ENCODE measurements at regions not wholly inside any gene's neighbourhood (a gene's known extent, or its start where the extent isn't known, plus 50 kb on each side); places are given as distances from the start of the nearest gene placed in this dataset.

DNA sequence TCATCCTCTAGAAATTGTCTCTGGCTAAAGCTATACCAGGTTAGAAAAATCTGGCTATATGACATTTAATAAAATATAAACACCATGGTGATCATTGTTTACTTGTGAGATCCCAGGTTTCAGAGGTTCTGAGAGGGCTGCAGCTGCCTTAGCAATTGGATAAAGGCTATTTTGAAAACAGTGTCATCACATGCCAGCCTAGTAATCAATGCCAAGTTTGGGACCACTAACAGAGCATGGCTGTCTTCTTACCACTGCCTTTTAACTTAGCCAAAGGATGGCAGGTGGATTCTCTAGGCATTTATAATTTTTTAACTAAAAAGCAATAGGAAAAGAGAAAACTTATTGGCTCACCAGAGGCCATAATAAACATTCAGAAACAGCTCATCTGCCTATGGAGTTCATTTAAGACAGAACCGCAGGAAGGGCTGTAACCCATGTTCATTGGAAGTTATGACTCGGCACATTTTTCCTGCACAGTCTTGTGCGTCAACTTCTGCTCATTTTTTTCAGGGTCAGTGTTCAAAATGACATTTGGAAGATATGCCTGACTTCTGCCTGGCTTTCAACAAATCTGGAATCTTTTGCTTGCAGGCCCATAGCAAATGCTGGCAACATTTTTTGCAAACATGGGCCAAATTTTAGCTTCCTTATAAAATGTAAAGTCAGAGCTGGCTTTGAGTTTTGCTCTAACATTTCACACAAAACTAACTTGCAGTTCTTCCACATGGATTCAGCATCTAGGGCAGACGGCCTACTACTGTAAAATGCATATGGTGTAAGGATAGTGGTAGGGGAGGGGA, 476.0 kb upstream of the TBL1XR1 start:
- Histone ChIP-seq H3K4me3 (ENCODE audit: low read depth in 1 of 2, low read length in 2 of 2) (no peak overlapping the region), H3K9me3 (ENCODE audit: control insufficient read depth in 1 of 2, low read length in 2 of 2) (no peaks in the 10 kb centered on the region), H3K27ac (ENCODE audit: low read depth, low read length) (no peak overlapping the region), H3K9ac (ENCODE audit: low read depth in 1 of 2, low read length in 2 of 2) (no peak overlapping the region), H3K27me3 (ENCODE audit: control insufficient read depth in 1 of 2, insufficient read depth in 2 of 2, low read length in 2 of 2) (no peaks in the 10 kb centered on the region), H3K36me3 (ENCODE audit: control insufficient read depth in 1 of 2, insufficient read depth in 2 of 2, low read length in 2 of 2) (no peaks in the 10 kb centered on the region), H3K4me1 (ENCODE audit: control insufficient read depth in 1 of 2, insufficient read depth in 2 of 2, low read length in 2 of 2) (peaks cover 0 to 3% of the 10 kb centered on the region in 2 donors)

DNA sequence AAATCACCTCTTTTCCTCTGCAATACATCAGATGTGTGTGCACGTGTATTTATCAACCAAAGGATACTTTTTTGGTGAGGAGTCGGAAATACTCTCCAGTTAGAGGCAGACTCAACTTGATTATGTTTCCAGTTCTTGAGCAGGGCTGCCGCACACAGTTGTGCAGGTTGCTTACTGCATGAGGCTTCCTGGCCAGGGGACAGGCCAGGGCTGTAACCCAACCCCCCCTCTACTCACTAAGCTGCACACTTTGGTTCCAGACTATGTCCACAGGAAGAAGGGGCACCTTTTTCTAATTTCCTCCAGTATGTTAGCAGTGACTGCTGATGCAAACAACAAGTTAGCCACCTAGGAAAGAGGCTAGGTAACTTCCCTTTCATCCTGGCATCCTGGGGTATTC, 476.9 kb upstream of the TBL1XR1 start:
- Histone ChIP-seq H3K27me3 (ENCODE audit: control insufficient read depth in 1 of 2, insufficient read depth in 2 of 2, low read length in 2 of 2) (no peaks in the 10 kb centered on the region), H3K4me3 (ENCODE audit: low read depth in 1 of 2, low read length in 2 of 2) (no peak overlapping the region), H3K9ac (ENCODE audit: low read depth in 1 of 2, low read length in 2 of 2) (no peak overlapping the region), H3K9me3 (ENCODE audit: control insufficient read depth in 1 of 2, low read length in 2 of 2) (no peaks in the 10 kb centered on the region), H3K4me1 (ENCODE audit: control insufficient read depth in 1 of 2, insufficient read depth in 2 of 2, low read length in 2 of 2) (peaks cover 0 to 3% of the 10 kb centered on the region in 2 donors), H3K36me3 (ENCODE audit: control insufficient read depth in 1 of 2, insufficient read depth in 2 of 2, low read length in 2 of 2) (no peaks in the 10 kb centered on the region), H3K27ac (ENCODE audit: low read depth, low read length) (no peak overlapping the region)

DNA sequence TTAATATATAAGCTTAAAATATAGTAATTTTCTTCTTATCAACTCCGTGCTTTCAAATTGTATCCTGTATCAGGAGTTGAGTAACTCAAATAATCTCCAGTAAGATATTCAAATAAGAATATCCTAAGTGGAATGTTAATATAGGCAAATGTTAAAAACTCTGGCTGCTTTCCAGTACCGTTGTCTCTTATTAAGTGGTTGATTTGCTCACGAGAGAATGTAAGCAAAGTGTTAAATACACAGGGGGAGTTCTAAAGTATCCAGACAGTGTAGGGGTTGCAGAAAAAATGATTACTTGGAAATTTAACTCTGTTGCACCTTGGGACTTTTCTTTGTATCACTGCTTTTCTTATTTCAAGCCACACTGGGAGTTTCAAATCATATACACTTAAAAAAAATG, 478.9 kb upstream of the TBL1XR1 start:
- Histone ChIP-seq H3K27me3 (ENCODE audit: control insufficient read depth in 1 of 2, insufficient read depth in 2 of 2, low read length in 2 of 2) (no peaks in the 10 kb centered on the region), H3K27ac (ENCODE audit: low read depth, low read length) (no peak overlapping the region), H3K9me3 (ENCODE audit: control insufficient read depth in 1 of 2, low read length in 2 of 2) (no peaks in the 10 kb centered on the region), H3K9ac (ENCODE audit: low read depth in 1 of 2, low read length in 2 of 2) (no peak overlapping the region), H3K36me3 (ENCODE audit: control insufficient read depth in 1 of 2, insufficient read depth in 2 of 2, low read length in 2 of 2) (no peaks in the 10 kb centered on the region), H3K4me1 (ENCODE audit: control insufficient read depth in 1 of 2, insufficient read depth in 2 of 2, low read length in 2 of 2) (peaks cover 0 to 3% of the 10 kb centered on the region in 2 donors), H3K4me3 (ENCODE audit: low read depth in 1 of 2, low read length in 2 of 2) (no peak overlapping the region)

DNA sequence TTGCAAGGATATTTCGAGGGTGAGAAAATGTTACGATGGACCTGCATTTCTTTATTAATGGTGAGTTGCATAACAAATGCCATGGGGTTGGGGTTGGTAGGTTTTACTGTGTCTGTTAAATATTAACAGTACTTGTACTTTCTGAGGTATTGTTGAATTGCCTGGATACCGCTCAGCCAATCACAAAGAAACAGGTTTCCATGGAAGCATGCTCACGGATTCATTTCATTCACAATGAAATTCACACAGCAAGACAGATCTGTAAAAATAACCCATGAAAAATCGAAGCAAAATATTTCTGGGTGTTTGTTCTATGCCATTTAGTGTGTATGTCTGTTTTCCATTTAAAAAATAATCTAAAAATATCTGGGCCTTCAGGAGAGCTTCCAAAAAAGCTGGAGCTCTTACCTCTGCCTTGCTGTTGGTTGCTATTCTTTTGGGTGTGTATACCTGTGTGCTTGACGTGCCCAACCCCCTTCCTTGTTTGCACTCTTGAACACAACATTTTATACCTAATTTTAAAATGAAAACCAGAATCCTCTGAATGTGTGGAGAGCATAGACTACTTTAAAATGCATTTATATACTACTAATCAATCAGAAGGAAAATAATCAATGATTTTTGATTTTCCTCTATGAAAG, 479.8 kb upstream of the TBL1XR1 start:
- Histone ChIP-seq H3K9me3 (ENCODE audit: control insufficient read depth in 1 of 2, low read length in 2 of 2) (no peaks in the 10 kb centered on the region), H3K36me3 (ENCODE audit: control insufficient read depth in 1 of 2, insufficient read depth in 2 of 2, low read length in 2 of 2) (no peaks in the 10 kb centered on the region), H3K4me1 (ENCODE audit: control insufficient read depth in 1 of 2, insufficient read depth in 2 of 2, low read length in 2 of 2) (peaks cover 0 to 3% of the 10 kb centered on the region in 2 donors), H3K27ac (ENCODE audit: low read depth, low read length) (no peak overlapping the region), H3K9ac (ENCODE audit: low read depth in 1 of 2, low read length in 2 of 2) (no peak overlapping the region), H3K4me3 (ENCODE audit: low read depth in 1 of 2, low read length in 2 of 2) (no peak overlapping the region), H3K27me3 (ENCODE audit: control insufficient read depth in 1 of 2, insufficient read depth in 2 of 2, low read length in 2 of 2) (no peaks in the 10 kb centered on the region)

DNA sequence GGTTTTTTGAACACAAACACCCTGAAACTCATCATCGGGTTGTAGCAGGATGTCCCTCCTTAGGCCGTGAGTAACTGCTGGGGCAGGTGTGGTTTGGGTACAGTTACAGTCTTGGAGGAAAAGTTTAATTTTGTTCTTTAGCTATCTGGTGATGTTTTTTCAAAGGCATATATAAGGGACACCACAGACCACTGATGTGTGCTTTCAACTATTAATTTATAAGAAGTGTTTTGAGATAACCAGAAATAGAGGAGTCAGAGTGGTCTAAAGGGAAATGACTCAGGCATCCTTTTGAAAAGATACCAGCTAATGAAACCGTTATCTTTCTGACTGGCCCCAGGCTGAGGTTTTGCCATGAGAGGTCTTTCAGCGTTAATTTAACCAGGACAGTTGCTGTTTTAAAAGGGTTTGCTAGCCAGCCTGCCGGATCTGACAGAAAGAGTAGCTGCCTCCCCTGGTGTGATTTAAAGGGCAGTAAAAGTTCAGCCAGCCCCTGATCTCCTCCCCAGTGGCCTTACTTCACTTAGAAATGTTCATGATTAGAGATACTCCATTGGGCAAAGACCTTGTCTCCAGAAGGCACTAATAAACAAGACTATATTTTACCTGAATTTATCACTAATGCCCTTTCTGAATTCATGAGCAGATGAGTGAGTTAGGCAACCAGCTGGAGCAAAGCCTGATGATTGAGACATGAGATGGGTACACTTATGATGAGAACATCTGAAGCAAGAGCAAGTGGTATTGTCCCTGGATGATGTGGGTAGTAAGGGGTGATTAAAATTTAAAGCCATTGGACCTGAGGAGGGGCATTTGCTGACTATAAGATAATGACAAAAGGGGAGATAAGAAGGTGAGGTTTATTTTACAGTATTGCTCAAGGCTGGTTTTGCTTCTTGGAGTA, 482.5 kb upstream of the TBL1XR1 start:
- Histone ChIP-seq H3K9ac (ENCODE audit: low read depth in 1 of 2, low read length in 2 of 2) (no peak overlapping the region), H3K36me3 (ENCODE audit: control insufficient read depth in 1 of 2, insufficient read depth in 2 of 2, low read length in 2 of 2) (no peaks in the 10 kb centered on the region), H3K9me3 (ENCODE audit: control insufficient read depth in 1 of 2, low read length in 2 of 2) (no peaks in the 10 kb centered on the region), H3K4me3 (ENCODE audit: low read depth in 1 of 2, low read length in 2 of 2) (no peak overlapping the region), H3K27me3 (ENCODE audit: control insufficient read depth in 1 of 2, insufficient read depth in 2 of 2, low read length in 2 of 2) (no peaks in the 10 kb centered on the region), H3K27ac (ENCODE audit: low read depth, low read length) (no peak overlapping the region), H3K4me1 (ENCODE audit: control insufficient read depth in 1 of 2, insufficient read depth in 2 of 2, low read length in 2 of 2) (no peaks in the 10 kb centered on the region)

DNA sequence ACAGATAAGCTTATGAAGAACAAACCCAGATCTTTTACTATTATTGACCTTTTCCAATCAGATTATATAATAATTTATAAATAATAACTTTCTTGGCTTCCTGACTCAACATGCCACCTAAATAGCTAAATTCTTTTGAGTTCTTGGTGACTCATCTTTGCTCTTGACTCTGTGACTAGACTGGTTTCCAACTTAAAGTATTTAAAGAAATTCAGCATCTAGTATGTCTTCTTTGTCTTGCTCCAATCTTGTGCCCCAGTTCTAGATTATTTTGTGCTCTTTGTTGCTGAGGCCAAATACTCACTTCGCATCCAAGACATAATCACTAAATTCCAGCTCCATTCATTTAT, 483.2 kb upstream of the TBL1XR1 start:
- no peaks in the 10 kb centered on the region for H3K36me3 ChIP-seq (ENCODE audit: control insufficient read depth in 1 of 2, insufficient read depth in 2 of 2, low read length in 2 of 2)
- no peaks in the 10 kb centered on the region for H3K9me3 ChIP-seq (ENCODE audit: control insufficient read depth in 1 of 2, low read length in 2 of 2)
- H3K4me3 ChIP-seq (ENCODE audit: low read depth in 1 of 2, low read length in 2 of 2) = no peak overlapping the region
- H3K4me1 ChIP-seq (ENCODE audit: control insufficient read depth in 1 of 2, insufficient read depth in 2 of 2, low read length in 2 of 2) = no peaks in the 10 kb centered on the region
- H3K9ac ChIP-seq (ENCODE audit: low read depth in 1 of 2, low read length in 2 of 2) = no peak overlapping the region
- no peaks in the 10 kb centered on the region for H3K27me3 ChIP-seq (ENCODE audit: control insufficient read depth in 1 of 2, insufficient read depth in 2 of 2, low read length in 2 of 2)
- H3K27ac ChIP-seq (ENCODE audit: low read depth, low read length) = no peak overlapping the region

DNA sequence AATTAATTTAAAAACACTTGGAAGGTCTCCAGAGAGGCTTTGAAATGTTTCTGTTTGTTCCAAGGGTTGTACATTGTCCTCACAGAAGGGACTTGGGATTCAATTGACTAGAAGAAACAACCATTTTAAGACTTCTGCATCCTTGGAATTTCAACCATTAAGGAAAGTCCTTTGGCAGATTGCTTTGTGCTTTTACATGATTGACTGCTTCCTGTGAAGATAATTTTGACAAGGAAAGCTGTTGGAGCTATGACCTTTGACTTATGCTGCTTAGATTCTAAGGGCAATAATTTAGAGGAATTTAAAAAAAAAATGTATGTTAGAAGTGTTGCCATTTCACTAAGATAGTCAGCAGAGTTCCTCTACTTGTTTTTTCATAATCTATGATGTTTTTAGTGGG, 483.9 kb upstream of the TBL1XR1 start:
- Histone ChIP-seq H3K9ac (ENCODE audit: low read depth in 1 of 2, low read length in 2 of 2) (no peak overlapping the region), H3K4me1 (ENCODE audit: control insufficient read depth in 1 of 2, insufficient read depth in 2 of 2, low read length in 2 of 2) (no peaks in the 10 kb centered on the region), H3K27me3 (ENCODE audit: control insufficient read depth in 1 of 2, insufficient read depth in 2 of 2, low read length in 2 of 2) (no peaks in the 10 kb centered on the region), H3K4me3 (ENCODE audit: low read depth in 1 of 2, low read length in 2 of 2) (no peak overlapping the region), H3K27ac (ENCODE audit: low read depth, low read length) (no peak overlapping the region), H3K9me3 (ENCODE audit: control insufficient read depth in 1 of 2, low read length in 2 of 2) (no peaks in the 10 kb centered on the region), H3K36me3 (ENCODE audit: control insufficient read depth in 1 of 2, insufficient read depth in 2 of 2, low read length in 2 of 2) (no peaks in the 10 kb centered on the region)

DNA sequence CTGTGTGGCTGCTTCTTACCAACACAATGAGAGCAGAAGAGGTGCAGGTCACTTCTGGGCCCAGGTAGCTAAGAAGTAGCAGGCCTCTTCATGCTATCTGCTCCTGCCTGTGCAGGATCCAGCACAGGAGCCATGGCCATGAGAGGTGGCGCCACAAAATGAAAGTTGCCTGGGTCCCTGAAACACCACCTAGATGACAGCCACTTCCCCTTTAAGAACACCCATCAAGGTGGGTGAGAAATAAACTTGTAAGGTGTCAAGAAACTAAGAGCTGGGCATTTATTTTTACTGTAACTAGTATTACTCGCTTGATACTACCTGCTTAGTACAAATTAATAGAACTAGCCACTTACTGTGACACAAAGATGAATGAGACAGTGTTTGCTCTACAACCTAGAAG, 484.6 kb upstream of the TBL1XR1 start:
- Histone ChIP-seq H3K27me3 (ENCODE audit: control insufficient read depth in 1 of 2, insufficient read depth in 2 of 2, low read length in 2 of 2) (no peaks in the 10 kb centered on the region), H3K27ac (ENCODE audit: low read depth, low read length) (no peak overlapping the region)

DNA sequence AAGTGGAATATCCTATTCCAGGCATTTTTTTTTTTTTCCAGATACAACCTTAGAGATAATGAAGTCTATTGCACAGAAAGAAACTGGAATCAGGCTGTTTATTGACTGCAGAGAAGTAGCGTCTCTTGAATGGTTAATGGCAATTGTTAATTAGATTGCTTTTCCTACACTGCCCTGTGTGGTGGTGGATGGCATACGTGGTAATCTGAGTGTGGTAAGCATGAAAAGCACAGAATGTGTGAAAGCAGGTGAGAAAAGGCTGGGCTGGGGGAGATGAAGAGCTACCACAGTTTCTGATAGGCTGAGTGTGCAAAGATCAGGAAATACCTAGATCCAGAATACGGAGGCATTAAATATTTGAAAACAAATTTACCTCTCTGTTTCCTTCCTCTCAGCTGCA, 486.3 kb upstream of the TBL1XR1 start:
- Histone ChIP-seq H3K4me3 (ENCODE audit: low read depth in 1 of 2, low read length in 2 of 2) (no peak overlapping the region), H3K9me3 (ENCODE audit: control insufficient read depth in 1 of 2, low read length in 2 of 2) (no peaks in the 10 kb centered on the region), H3K36me3 (ENCODE audit: control insufficient read depth in 1 of 2, insufficient read depth in 2 of 2, low read length in 2 of 2) (no peaks in the 10 kb centered on the region), H3K27me3 (ENCODE audit: control insufficient read depth in 1 of 2, insufficient read depth in 2 of 2, low read length in 2 of 2) (no peaks in the 10 kb centered on the region), H3K9ac (ENCODE audit: low read depth in 1 of 2, low read length in 2 of 2) (no peak overlapping the region), H3K27ac (ENCODE audit: low read depth, low read length) (no peak overlapping the region), H3K4me1 (ENCODE audit: control insufficient read depth in 1 of 2, insufficient read depth in 2 of 2, low read length in 2 of 2) (no peaks in the 10 kb centered on the region)

More for the DNA sequence above, 484.6 kb upstream of the TBL1XR1 start:
- Histone ChIP-seq H3K9ac (ENCODE audit: low read depth in 1 of 2, low read length in 2 of 2) (no peak overlapping the region), H3K4me1 (ENCODE audit: control insufficient read depth in 1 of 2, insufficient read depth in 2 of 2, low read length in 2 of 2) (no peaks in the 10 kb centered on the region), H3K4me3 (ENCODE audit: low read depth in 1 of 2, low read length in 2 of 2) (no peak overlapping the region), H3K36me3 (ENCODE audit: control insufficient read depth in 1 of 2, insufficient read depth in 2 of 2, low read length in 2 of 2) (no peaks in the 10 kb centered on the region), H3K9me3 (ENCODE audit: control insufficient read depth in 1 of 2, low read length in 2 of 2) (no peaks in the 10 kb centered on the region)

DNA sequence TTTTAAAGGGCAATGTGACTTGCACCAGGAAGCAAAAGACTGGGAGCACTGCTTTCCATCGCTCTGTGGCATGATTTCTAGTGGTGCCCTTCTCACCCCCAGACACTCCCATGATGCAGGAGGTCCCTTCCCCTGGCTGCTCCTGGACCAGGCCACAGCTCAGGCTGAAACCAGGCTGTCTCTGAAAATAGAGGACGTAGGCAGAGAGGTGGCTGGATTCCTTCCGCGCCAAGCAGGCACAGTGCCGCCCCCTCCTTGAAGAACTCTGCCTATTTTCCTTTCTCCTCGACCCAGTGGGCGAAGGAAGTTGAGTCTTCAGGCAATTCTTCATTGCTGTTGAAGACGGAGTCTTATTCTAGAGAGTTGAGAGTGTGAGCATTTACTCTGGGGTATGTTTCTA, 489.4 kb upstream of the TBL1XR1 start:
- Histone ChIP-seq H3K4me1 (ENCODE audit: control insufficient read depth in 1 of 2, insufficient read depth in 2 of 2, low read length in 2 of 2) (no peaks in the 10 kb centered on the region), H3K36me3 (ENCODE audit: control insufficient read depth in 1 of 2, insufficient read depth in 2 of 2, low read length in 2 of 2) (no peaks in the 10 kb centered on the region), H3K27me3 (ENCODE audit: control insufficient read depth in 1 of 2, insufficient read depth in 2 of 2, low read length in 2 of 2) (no peaks in the 10 kb centered on the region), H3K9me3 (ENCODE audit: control insufficient read depth in 1 of 2, low read length in 2 of 2) (no peaks in the 10 kb centered on the region), H3K4me3 (ENCODE audit: low read depth in 1 of 2, low read length in 2 of 2) (no peak overlapping the region), H3K27ac (ENCODE audit: low read depth, low read length) (no peak overlapping the region), H3K9ac (ENCODE audit: low read depth in 1 of 2, low read length in 2 of 2) (no peak overlapping the region)

Data from duodenal mucosa (tissue), 2 donors.